ENCODE measurements at regions not wholly inside any gene's neighbourhood (a gene's known extent, or its start where the extent isn't known, plus 50 kb on each side); places are given as distances from the start of the nearest gene placed in this dataset.

DNA sequence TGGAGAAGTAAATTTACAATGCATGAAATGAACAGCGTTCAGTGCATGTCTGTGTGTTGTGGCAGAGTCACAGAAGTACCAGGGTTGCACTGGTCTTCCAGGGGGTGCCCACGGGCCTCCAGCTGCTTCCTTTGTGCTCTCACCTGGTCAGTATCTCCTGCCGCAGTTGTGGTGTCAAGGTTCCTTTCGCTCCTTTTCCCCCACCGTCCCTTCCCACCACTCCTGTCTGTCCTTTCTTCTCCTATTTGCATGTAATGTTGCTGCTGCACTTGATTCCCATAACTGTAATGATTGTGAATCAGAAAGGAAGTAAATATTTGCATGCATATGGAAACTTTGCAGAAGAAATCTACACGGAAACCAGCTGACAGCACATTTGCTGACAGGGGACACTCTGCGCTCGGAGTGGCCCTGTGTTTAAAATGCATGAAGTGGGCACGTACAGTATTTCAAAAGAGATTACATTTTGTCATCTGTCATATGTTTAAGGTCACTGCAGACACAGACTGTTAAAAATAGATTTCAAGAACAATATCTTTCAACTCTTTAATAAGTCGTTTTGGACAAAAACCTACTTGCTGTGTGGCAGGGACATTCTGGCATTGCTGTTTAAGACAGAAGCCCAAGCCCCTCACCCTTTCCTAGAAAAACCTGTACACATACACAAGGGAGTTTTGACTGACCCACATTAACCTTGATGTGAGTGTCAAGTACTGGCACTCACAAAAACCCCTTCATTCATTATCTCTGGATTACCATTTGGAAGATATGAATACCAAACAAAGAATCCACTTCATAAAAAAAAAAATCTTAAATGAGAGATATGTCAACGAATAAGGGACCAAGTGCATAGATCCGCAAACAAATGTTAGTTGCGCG, 336.7 kb upstream of the KLF6 start:
- no peak for DNase-seq (ENCODE audit: low spot score)
- TF ChIP-seq, protein P1, sequence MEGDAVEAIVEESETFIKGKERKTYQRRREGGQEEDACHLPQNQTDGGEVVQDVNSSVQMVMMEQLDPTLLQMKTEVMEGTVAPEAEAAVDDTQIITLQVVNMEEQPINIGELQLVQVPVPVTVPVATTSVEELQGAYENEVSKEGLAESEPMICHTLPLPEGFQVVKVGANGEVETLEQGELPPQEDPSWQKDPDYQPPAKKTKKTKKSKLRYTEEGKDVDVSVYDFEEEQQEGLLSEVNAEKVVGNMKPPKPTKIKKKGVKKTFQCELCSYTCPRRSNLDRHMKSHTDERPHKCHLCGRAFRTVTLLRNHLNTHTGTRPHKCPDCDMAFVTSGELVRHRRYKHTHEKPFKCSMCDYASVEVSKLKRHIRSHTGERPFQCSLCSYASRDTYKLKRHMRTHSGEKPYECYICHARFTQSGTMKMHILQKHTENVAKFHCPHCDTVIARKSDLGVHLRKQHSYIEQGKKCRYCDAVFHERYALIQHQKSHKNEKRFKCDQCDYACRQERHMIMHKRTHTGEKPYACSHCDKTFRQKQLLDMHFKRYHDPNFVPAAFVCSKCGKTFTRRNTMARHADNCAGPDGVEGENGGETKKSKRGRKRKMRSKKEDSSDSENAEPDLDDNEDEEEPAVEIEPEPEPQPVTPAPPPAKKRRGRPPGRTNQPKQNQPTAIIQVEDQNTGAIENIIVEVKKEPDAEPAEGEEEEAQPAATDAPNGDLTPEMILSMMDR (IDR thresholded peaks at IDR 0.05; ENCODE audit: extremely low read depth, missing control alignments) = no peak

DNA sequence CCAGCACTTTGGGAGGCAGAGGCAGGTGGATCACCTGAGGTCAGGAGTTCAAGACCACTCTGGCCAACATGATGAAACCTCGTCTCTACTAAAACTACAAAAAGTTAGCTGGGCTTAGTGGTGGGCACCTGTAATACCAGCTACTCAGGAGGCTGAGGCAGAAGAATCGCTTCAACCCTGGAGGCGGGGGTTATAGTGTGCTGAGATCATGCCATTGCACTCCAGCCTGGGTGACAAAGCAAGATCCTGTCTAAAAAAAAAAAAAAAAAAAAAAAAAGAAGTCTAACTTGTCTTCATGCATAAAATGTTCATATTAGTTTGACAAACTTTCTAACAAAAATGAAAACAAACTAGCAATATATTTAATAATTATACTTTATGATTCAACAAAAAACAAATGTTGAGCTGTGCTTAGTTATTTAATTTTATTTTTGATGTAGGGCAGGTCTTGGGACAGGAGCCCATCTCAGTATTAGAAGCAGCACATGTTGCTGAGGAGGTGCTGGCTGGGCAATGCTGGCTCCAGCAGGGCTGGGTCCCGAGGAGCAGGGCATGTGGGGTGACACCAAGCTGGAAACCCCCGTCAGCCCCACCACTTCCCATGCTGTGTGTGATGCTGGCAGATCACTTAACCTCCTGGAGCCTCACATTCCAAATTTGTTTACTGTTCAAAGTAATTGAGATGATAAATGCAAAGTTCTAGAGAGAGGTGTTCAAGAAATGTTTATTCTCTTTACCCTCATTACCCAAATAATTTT, 335.3 kb upstream of the KLF6 start:
- TF ChIP-seq, protein P1 (IDR thresholded peaks at IDR 0.05; ENCODE audit: extremely low read depth, missing control alignments) = no peak
- DNase-seq (ENCODE audit: low spot score) = no peak

DNA sequence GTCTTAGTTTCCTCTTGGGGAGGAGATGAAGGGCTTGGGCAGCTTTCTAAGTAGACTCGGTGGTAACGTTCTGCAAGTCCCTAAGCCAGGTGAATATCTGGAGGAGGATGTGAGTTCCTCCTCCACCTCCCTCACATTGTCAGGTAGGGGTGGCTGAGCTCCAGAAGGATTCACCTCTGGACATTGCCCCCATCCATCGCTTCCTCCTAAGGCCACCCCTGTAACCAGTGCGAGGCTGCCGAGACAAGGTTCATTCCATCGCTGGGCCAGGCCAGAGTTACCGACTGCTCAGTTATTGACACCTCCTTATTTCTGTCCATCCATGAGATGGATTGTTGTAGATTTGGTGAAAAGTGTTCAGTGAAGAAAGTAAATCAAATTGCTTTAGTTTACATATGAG, 334.1 kb upstream of the KLF6 start:
- DNase-seq (ENCODE audit: low spot score) = no peak
- TF ChIP-seq, protein P1 (IDR thresholded peaks at IDR 0.05; ENCODE audit: extremely low read depth, missing control alignments) = no peak

DNA sequence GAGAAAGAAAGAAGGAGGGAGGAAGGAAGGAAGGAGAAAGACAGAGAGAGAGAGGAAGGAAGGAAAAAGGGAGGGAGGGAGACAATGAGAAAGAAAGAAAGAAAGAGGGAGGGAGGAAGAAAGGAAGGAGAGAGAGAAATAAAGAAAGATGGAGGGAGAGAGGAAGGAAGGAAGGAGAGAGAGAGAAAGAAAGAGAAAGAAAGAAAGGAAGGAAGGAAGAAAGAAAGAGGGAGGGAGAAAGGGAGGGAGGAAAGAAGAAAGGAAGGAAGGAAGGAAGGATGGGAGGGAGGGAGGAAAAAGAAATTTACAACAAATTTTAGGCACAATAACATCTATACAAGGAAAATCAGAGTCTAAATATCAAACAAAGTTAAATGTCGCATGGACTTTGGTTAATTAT, 332.6 kb upstream of the KLF6 start:
- TF ChIP-seq, protein P1 (IDR thresholded peaks at IDR 0.05; ENCODE audit: extremely low read depth, missing control alignments) = no peak
- DNase-seq (ENCODE audit: low spot score) = no peak

DNA sequence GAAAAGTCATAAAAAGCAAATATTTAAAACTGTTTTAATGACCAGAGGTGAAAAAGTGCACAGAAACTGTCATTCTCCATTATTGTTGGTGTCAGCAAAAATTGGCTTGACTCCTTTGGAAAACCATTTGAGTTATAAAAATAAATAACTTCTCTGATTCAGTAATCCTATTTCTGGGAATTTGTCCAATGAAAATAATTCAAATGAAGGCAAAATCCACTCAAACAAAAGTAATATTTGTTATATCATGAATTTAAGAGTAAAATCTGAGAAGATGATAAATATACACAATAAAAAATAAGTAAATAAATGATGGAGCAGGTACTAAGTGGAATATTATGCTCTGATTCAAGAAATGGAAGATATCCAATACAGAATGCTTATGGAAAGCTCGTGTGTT, 326.6 kb upstream of the KLF6 start:
- TF ChIP-seq, protein P1 (IDR thresholded peaks at IDR 0.05; ENCODE audit: extremely low read depth, missing control alignments) = no peak
- DNase-seq (ENCODE audit: low spot score) = no peak

DNA sequence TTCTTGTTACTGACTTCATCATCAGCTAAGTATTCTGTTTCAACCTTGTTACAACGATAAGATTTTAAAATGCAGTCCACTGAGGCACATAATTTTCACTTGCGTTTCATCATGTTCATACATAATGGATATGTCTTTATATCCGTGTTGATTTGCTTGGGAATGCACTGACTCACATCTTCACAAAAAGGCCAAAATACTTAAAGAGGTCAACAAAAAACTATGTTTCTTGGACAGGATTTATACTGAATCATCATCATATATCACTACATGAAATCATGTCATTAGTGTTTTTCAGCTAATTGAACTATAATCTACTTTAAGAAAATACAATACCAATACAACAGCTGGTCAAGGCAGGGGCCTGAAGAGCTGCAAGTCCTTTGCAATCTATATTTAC, 324.5 kb upstream of the KLF6 start:
- DNase-seq (ENCODE audit: low spot score) = no peak
- TF ChIP-seq, protein P1 (IDR thresholded peaks at IDR 0.05; ENCODE audit: extremely low read depth, missing control alignments) = no peak

DNA sequence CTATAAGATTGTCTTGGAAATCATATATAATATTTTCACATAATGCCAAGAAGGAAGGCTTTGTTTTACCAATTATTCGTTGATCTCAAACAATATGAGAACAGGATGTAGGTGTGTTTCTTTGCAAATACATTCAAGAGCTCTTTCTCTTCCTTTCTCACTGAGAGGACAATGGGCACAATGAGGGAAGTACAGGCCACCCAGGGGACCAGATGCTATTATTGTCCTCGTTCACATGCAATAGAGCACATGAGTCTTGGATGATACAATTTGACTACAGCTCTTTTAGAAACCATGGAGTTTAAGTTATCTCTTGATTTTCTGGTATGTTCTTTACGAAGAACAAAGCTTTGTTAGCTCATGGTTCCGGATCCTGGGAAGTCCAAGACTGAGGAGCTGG, 323.7 kb upstream of the KLF6 start:
- no peak for DNase-seq (ENCODE audit: low spot score)
- TF ChIP-seq, protein P1 (IDR thresholded peaks at IDR 0.05; ENCODE audit: extremely low read depth, missing control alignments) = no peak

Measured in GM20000 (cell line).